H1 (cell line): ENCODE measurements at regions not wholly inside any gene's neighbourhood (a gene's known extent, or its start where the extent isn't known, plus 50 kb on each side); places are given as distances from the start of the nearest gene placed in this dataset.

Experiments used
- ATF2 ChIP-seq: IDR thresholded peaks from 2 replicates; pipeline ENCODE4 v1.6.1; 2012; ENCODE audit warnings: low read length, inconsistent platforms
- EP300 ChIP-seq, 2 experiments: IDR thresholded peaks; 1 replicate in 1 of 2; 2 replicates in 1 of 2; pipeline ENCODE4 v1.6.1; 2011 to 2012; ENCODE audit warnings: low read depth in 2 of 2, low read length in 2 of 2, mild to moderate bottlenecking in 2 of 2, borderline replicate concordance in 1 of 2, inconsistent platforms in 1 of 2, moderate library complexity in 1 of 2
- EZH2 ChIP-seq: fragments of 200-600 bp; sonication (generic); IDR thresholded peaks from 2 replicates; pipeline ENCODE4 v1.7.1; 2012; ENCODE audit warnings: low read depth, mild to moderate bottlenecking, moderate library complexity, low read length, inconsistent platforms; ENCODE audit not compliant: severe bottlenecking
- GABPA ChIP-seq: IDR thresholded peaks from 2 replicates; pipeline ENCODE4 v1.6.1; 2011; ENCODE audit warnings: mild to moderate bottlenecking, low read length, moderate library complexity, borderline replicate concordance; ENCODE audit not compliant: insufficient read depth
- POLR2A ChIP-seq, 2 experiments: IDR thresholded peaks; 1 replicate in 1 of 2; 2 replicates in 1 of 2; pipeline ENCODE4 v1.6.1; 2011; ENCODE audit warnings: low read depth in 2 of 2, low read length in 2 of 2, mild to moderate bottlenecking in 2 of 2; ENCODE audit errors: control extremely low read depth in 1 of 2
- RAD21 ChIP-seq, 2 experiments: IDR thresholded peaks in 1 of 2; conservative IDR thresholded peaks in 1 of 2; 2 replicates each; pipeline ENCODE4 v1.6.1; 2011; ENCODE audit warnings: low read depth in 2 of 2, low read length in 2 of 2, improper control_type of control experiment in 1 of 2, inconsistent platforms in 1 of 2, mild to moderate bottlenecking in 1 of 2, moderate library complexity in 1 of 2
- SIN3A ChIP-seq, 2 experiments: IDR thresholded peaks in 1 of 2; conservative IDR thresholded peaks in 1 of 2; 2 replicates each; pipeline ENCODE4 v1.6.1; 2011 to 2012; ENCODE audit warnings: low read length in 2 of 2, improper control_type of control experiment in 1 of 2, low read depth in 1 of 2, mild to moderate bottlenecking in 1 of 2
- TF ChIP-seq, protein P1 (sequence below), 3 experiments: IDR thresholded peaks; 1 replicate in 2 of 3; 2 replicates in 1 of 3; pipeline versions ENCODE4 v1.5.1 to v1.6.1; 2011; ENCODE audit warnings: low read length in 3 of 3, mild to moderate bottlenecking in 3 of 3, inconsistent platforms in 2 of 3, low read depth in 1 of 3, moderate library complexity in 1 of 3; ENCODE audit not compliant: insufficient read depth in 1 of 3; ENCODE audit errors: control extremely low read depth in 1 of 3
- TF ChIP-seq, protein P2 (sequence below): IDR thresholded peaks from 2 replicates; pipeline ENCODE4 v1.6.1; 2011; ENCODE audit warnings: low read length, improper control_type of control experiment

DNA sequence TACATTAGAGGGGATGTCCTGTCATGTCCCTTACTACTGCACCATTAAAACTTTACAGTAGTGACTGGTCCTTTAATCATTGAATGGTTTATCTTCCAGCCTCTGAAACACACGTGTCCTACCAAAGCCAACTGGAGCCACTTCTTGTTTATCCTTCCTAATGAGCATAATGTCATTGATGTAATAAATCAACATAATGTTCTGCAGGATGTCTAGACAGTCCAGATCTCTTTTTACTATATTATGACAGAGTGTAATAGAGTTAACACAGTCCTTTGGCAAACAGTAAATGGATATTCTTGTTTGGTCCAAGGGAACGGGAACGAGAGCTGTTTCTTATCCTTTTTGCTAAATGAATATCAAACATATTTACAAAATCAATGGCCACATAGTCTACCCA, 88.1 kb upstream of the PTPRD start:
- TF ChIP-seq, protein P1, sequence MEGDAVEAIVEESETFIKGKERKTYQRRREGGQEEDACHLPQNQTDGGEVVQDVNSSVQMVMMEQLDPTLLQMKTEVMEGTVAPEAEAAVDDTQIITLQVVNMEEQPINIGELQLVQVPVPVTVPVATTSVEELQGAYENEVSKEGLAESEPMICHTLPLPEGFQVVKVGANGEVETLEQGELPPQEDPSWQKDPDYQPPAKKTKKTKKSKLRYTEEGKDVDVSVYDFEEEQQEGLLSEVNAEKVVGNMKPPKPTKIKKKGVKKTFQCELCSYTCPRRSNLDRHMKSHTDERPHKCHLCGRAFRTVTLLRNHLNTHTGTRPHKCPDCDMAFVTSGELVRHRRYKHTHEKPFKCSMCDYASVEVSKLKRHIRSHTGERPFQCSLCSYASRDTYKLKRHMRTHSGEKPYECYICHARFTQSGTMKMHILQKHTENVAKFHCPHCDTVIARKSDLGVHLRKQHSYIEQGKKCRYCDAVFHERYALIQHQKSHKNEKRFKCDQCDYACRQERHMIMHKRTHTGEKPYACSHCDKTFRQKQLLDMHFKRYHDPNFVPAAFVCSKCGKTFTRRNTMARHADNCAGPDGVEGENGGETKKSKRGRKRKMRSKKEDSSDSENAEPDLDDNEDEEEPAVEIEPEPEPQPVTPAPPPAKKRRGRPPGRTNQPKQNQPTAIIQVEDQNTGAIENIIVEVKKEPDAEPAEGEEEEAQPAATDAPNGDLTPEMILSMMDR (IDR thresholded peaks at IDR 0.05; ENCODE audit: control extremely low read depth in 1 of 3, insufficient read depth in 1 of 3, low read depth in 1 of 3, low read length in 3 of 3): no peak
- no peak for TF ChIP-seq POLR2A (IDR thresholded peaks at IDR 0.05; ENCODE audit: control extremely low read depth in 1 of 2, low read depth in 2 of 2, low read length in 2 of 2)
- TF ChIP-seq RAD21 (IDR thresholded peaks at IDR 0.05 in 1 of 2, conservative IDR thresholded peaks at IDR 0.05 in 1 of 2; ENCODE audit: low read depth in 2 of 2, low read length in 2 of 2): no peak
- TF ChIP-seq EP300 (IDR thresholded peaks at IDR 0.05; ENCODE audit: borderline replicate concordance in 1 of 2, low read depth in 2 of 2, low read length in 2 of 2): no peak
- no peak for TF ChIP-seq ATF2
- TF ChIP-seq EZH2: no peak
- TF ChIP-seq, protein P2, sequence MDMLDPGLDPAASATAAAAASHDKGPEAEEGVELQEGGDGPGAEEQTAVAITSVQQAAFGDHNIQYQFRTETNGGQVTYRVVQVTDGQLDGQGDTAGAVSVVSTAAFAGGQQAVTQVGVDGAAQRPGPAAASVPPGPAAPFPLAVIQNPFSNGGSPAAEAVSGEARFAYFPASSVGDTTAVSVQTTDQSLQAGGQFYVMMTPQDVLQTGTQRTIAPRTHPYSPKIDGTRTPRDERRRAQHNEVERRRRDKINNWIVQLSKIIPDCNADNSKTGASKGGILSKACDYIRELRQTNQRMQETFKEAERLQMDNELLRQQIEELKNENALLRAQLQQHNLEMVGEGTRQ: no peak
- no peak for TF ChIP-seq GABPA
- TF ChIP-seq SIN3A (conservative IDR thresholded peaks at IDR 0.05 in 1 of 2, IDR thresholded peaks at IDR 0.05 in 1 of 2; ENCODE audit: low read depth in 1 of 2, low read length in 2 of 2): no peak
